Left renal cortex interstitium (tissue), 4 donors: ENCODE measurements at regions not wholly inside any gene's neighbourhood (a gene's known extent, or its start where the extent isn't known, plus 50 kb on each side); places are given as distances from the start of the nearest gene placed in this dataset.

Source experiments
- DNase-seq, 4 donors: peaks; one replicate each; pipeline ENCODE4 v3.0.0-alpha.2; 2013; ENCODE audit warnings: low read depth in 4 of 4, low spot score in 2 of 4, missing footprints in 1 of 4

GRCh38 chr12:93944911-93945310, 203.5 kb upstream of the PLXNC1 start:
- no peak for DNase-seq

GRCh38 chr12:93946542-93947150, 201.7 kb upstream of the PLXNC1 start:
- DNase-seq, result no peak

- DNase-seq, result no peak
Observed at GRCh38 chr12:93947486-93947885, 200.9 kb upstream of the PLXNC1 start.

GRCh38 chr12:93950311-93950710, 198.1 kb upstream of the PLXNC1 start:
- no peak for DNase-seq

- DNase-seq, result no peak
Observed at GRCh38 chr12:93954166-93955112, 193.9 kb upstream of the PLXNC1 start.

GRCh38 chr12:93956551-93956950, 191.8 kb upstream of the PLXNC1 start:
- no peak for DNase-seq

- DNase-seq, result no peak
Observed at GRCh38 chr12:93957168-93957567, 191.2 kb upstream of the PLXNC1 start.

GRCh38 chr12:93957870-93958269, 190.5 kb upstream of the PLXNC1 start:
- no peak for DNase-seq

GRCh38 chr12:93959657-93960056, 188.7 kb upstream of the PLXNC1 start:
- DNase-seq, result no peak

- DNase-seq, result no peak
Observed at GRCh38 chr12:93960521-93960920, 187.9 kb upstream of the PLXNC1 start.

GRCh38 chr12:93962336-93962735, 186.0 kb upstream of the PLXNC1 start:
- DNase-seq, result no peak

GRCh38 chr12:93964936-93965335, 183.4 kb upstream of the PLXNC1 start:
- no peak for DNase-seq

GRCh38 chr12:93966516-93967133, 181.8 kb upstream of the PLXNC1 start:
- no peak for DNase-seq

GRCh38 chr12:93967454-93967853, 180.9 kb upstream of the PLXNC1 start:
- DNase-seq, result no peak

GRCh38 chr12:93968536-93969285, 179.7 kb upstream of the PLXNC1 start:
- no peak for DNase-seq

- no peak for DNase-seq
Observed at GRCh38 chr12:93970900-93971688, 177.3 kb upstream of the PLXNC1 start.

- DNase-seq, result no peak
Observed at GRCh38 chr12:93972411-93973208, 175.8 kb upstream of the PLXNC1 start.

- no peak for DNase-seq
Observed at GRCh38 chr12:93974252-93974651, 174.1 kb upstream of the PLXNC1 start.

- no peak for DNase-seq
Observed at GRCh38 chr12:93976024-93976423, 172.4 kb upstream of the PLXNC1 start.
